ENCODE measurements at regions not wholly inside any gene's neighbourhood (a gene's known extent, or its start where the extent isn't known, plus 50 kb on each side); places are given as distances from the start of the nearest gene placed in this dataset.

- no peaks in the 10 kb centered on the region for H3K9me3 ChIP-seq (ENCODE audit: control insufficient read depth, insufficient read depth, low read length)
- no peak overlapping the region for H3K27ac ChIP-seq (ENCODE audit: low read depth, low read length)
- H3K36me3 ChIP-seq (ENCODE audit: control insufficient read depth, insufficient read depth, low read length), result no peaks in the 10 kb centered on the region
- no peak overlapping the region for H3K4me3 ChIP-seq (ENCODE audit: low read depth, low read length)
- H3K27me3 ChIP-seq (ENCODE audit: control insufficient read depth, insufficient read depth, low read length), result no peaks in the 10 kb centered on the region
- no peak for DNase-seq (ENCODE audit: low read depth in 4 of 6, low spot score in 6 of 6)
- no peaks in the 10 kb centered on the region for H3K4me1 ChIP-seq (ENCODE audit: control insufficient read depth, insufficient read depth, low read length)
These were observed 1198.9 kb upstream of the GBE1 start for GRCh38 chr3:82960379-82960778.

GRCh38 chr3:82957696-82958095, 1196.3 kb upstream of the GBE1 start:
- Histone ChIP-seq H3K27ac (ENCODE audit: low read depth, low read length) (no peak overlapping the region), H3K9me3 (ENCODE audit: control insufficient read depth, insufficient read depth, low read length) (no peaks in the 10 kb centered on the region), H3K36me3 (ENCODE audit: control insufficient read depth, insufficient read depth, low read length) (no peaks in the 10 kb centered on the region), H3K4me1 (ENCODE audit: control insufficient read depth, insufficient read depth, low read length) (no peaks in the 10 kb centered on the region), H3K4me3 (ENCODE audit: low read depth, low read length) (no peak overlapping the region), H3K27me3 (ENCODE audit: control insufficient read depth, insufficient read depth, low read length) (no peaks in the 10 kb centered on the region)
- peak in 1 of 6 donors; percentile 19 for DNase-seq (ENCODE audit: low read depth in 4 of 6, low spot score in 6 of 6)
- 55% methylated on average over 4 of the region's 6 CpGs for WGBS (ENCODE audit: insufficient coverage)

GRCh38 chr3:82957079-82957478, 1195.6 kb upstream of the GBE1 start:
- no peak overlapping the region for H3K4me3 ChIP-seq (ENCODE audit: low read depth, low read length)

GRCh38 chr3:82954486-82954885, 1193.0 kb upstream of the GBE1 start:
- no peaks in the 10 kb centered on the region for H3K27me3 ChIP-seq (ENCODE audit: control insufficient read depth, insufficient read depth, low read length)
- no peak for DNase-seq (ENCODE audit: low read depth in 4 of 6, low spot score in 6 of 6)
- WGBS (ENCODE audit: insufficient coverage), result 100% methylated on average over 1 of the region's 1 CpG
- H3K9me3 ChIP-seq (ENCODE audit: control insufficient read depth, insufficient read depth, low read length), result no peaks in the 10 kb centered on the region
- H3K36me3 ChIP-seq (ENCODE audit: control insufficient read depth, insufficient read depth, low read length), result no peaks in the 10 kb centered on the region
- no peaks in the 10 kb centered on the region for H3K4me1 ChIP-seq (ENCODE audit: control insufficient read depth, insufficient read depth, low read length)
- H3K4me3 ChIP-seq (ENCODE audit: low read depth, low read length), result no peak overlapping the region
- H3K27ac ChIP-seq (ENCODE audit: low read depth, low read length), result no peak overlapping the region

More at GRCh38 chr3:82957079-82957478, 1195.6 kb upstream of the GBE1 start:
- WGBS (ENCODE audit: insufficient coverage), result no CpG with 5 or more reads among the region's 1 CpG
- H3K36me3 ChIP-seq (ENCODE audit: control insufficient read depth, insufficient read depth, low read length), result no peaks in the 10 kb centered on the region
- no peak overlapping the region for H3K27ac ChIP-seq (ENCODE audit: low read depth, low read length)
- no peaks in the 10 kb centered on the region for H3K9me3 ChIP-seq (ENCODE audit: control insufficient read depth, insufficient read depth, low read length)
- H3K27me3 ChIP-seq (ENCODE audit: control insufficient read depth, insufficient read depth, low read length), result no peaks in the 10 kb centered on the region
- no peaks in the 10 kb centered on the region for H3K4me1 ChIP-seq (ENCODE audit: control insufficient read depth, insufficient read depth, low read length)
- no peak for DNase-seq (ENCODE audit: low read depth in 4 of 6, low spot score in 6 of 6)

- no peak overlapping the region for H3K27ac ChIP-seq (ENCODE audit: low read depth, low read length)
- DNase-seq (ENCODE audit: low read depth in 4 of 6, low spot score in 6 of 6), result no peak
- H3K27me3 ChIP-seq (ENCODE audit: control insufficient read depth, insufficient read depth, low read length), result no peaks in the 10 kb centered on the region
- H3K4me3 ChIP-seq (ENCODE audit: low read depth, low read length), result no peak overlapping the region
- H3K4me1 ChIP-seq (ENCODE audit: control insufficient read depth, insufficient read depth, low read length), result peaks cover 5% of the 10 kb centered on the region
- H3K9me3 ChIP-seq (ENCODE audit: control insufficient read depth, insufficient read depth, low read length), result peaks cover 2% of the 10 kb centered on the region
- H3K36me3 ChIP-seq (ENCODE audit: control insufficient read depth, insufficient read depth, low read length), result no peaks in the 10 kb centered on the region
These were observed 1180.6 kb upstream of the GBE1 start for GRCh38 chr3:82942041-82942440.

GRCh38 chr3:82940124-82940523, 1178.7 kb upstream of the GBE1 start:
- WGBS (ENCODE audit: insufficient coverage), result 98% methylated on average over 12 of the region's 16 CpGs

GRCh38 chr3:82939491-82940097, 1178.1 kb upstream of the GBE1 start:
- H3K27me3 ChIP-seq (ENCODE audit: control insufficient read depth, insufficient read depth, low read length), result no peaks in the 10 kb centered on the region
- peaks cover 2% of the 10 kb centered on the region for H3K9me3 ChIP-seq (ENCODE audit: control insufficient read depth, insufficient read depth, low read length)
- no peak overlapping the region for H3K27ac ChIP-seq (ENCODE audit: low read depth, low read length)
- 100% methylated on average over 6 of the region's 12 CpGs for WGBS (ENCODE audit: insufficient coverage)
- H3K4me3 ChIP-seq (ENCODE audit: low read depth, low read length), result no peak overlapping the region
- peaks cover 5% of the 10 kb centered on the region for H3K4me1 ChIP-seq (ENCODE audit: control insufficient read depth, insufficient read depth, low read length)
- no peaks in the 10 kb centered on the region for H3K36me3 ChIP-seq (ENCODE audit: control insufficient read depth, insufficient read depth, low read length)
- DNase-seq (ENCODE audit: low read depth in 4 of 6, low spot score in 6 of 6), result no peak

More at GRCh38 chr3:82940124-82940523, 1178.7 kb upstream of the GBE1 start:
- no peaks in the 10 kb centered on the region for H3K36me3 ChIP-seq (ENCODE audit: control insufficient read depth, insufficient read depth, low read length)
- no peak overlapping the region for H3K27ac ChIP-seq (ENCODE audit: low read depth, low read length)
- H3K27me3 ChIP-seq (ENCODE audit: control insufficient read depth, insufficient read depth, low read length), result no peaks in the 10 kb centered on the region
- peaks cover 5% of the 10 kb centered on the region for H3K4me1 ChIP-seq (ENCODE audit: control insufficient read depth, insufficient read depth, low read length)
- no peak overlapping the region for H3K4me3 ChIP-seq (ENCODE audit: low read depth, low read length)
- DNase-seq (ENCODE audit: low read depth in 4 of 6, low spot score in 6 of 6), result no peak
- peaks cover 2% of the 10 kb centered on the region for H3K9me3 ChIP-seq (ENCODE audit: control insufficient read depth, insufficient read depth, low read length)

- H3K27me3 ChIP-seq (ENCODE audit: control insufficient read depth, insufficient read depth, low read length), result no peaks in the 10 kb centered on the region
- no peaks in the 10 kb centered on the region for H3K36me3 ChIP-seq (ENCODE audit: control insufficient read depth, insufficient read depth, low read length)
- H3K4me3 ChIP-seq (ENCODE audit: low read depth, low read length), result no peak overlapping the region
- H3K27ac ChIP-seq (ENCODE audit: low read depth, low read length), result no peak overlapping the region
- 98% methylated on average over 14 of the region's 19 CpGs for WGBS (ENCODE audit: insufficient coverage)
- DNase-seq (ENCODE audit: low read depth in 4 of 6, low spot score in 6 of 6), result no peak
- peaks cover 2% of the 10 kb centered on the region for H3K9me3 ChIP-seq (ENCODE audit: control insufficient read depth, insufficient read depth, low read length)
- peaks cover 5% of the 10 kb centered on the region for H3K4me1 ChIP-seq (ENCODE audit: control insufficient read depth, insufficient read depth, low read length)
These were observed 1177.4 kb upstream of the GBE1 start for GRCh38 chr3:82938821-82939328.

GRCh38 chr3:82927309-82928253, 1166.1 kb upstream of the GBE1 start:
- Histone ChIP-seq H3K27ac (ENCODE audit: low read depth, low read length) (no peak overlapping the region), H3K9me3 (ENCODE audit: control insufficient read depth, insufficient read depth, low read length) (no peaks in the 10 kb centered on the region), H3K27me3 (ENCODE audit: control insufficient read depth, insufficient read depth, low read length) (no peaks in the 10 kb centered on the region), H3K4me1 (ENCODE audit: control insufficient read depth, insufficient read depth, low read length) (no peaks in the 10 kb centered on the region), H3K4me3 (ENCODE audit: low read depth, low read length) (no peak overlapping the region), H3K36me3 (ENCODE audit: control insufficient read depth, insufficient read depth, low read length) (no peaks in the 10 kb centered on the region)
- peak in 1 of 6 donors; percentile 34 for DNase-seq (ENCODE audit: low read depth in 4 of 6, low spot score in 6 of 6)
- 100% methylated on average over 1 of the region's 5 CpGs for WGBS (ENCODE audit: insufficient coverage)
